CD4-positive, alpha-beta T cell treated with Interferon alpha-2 for 1 hour (primary cell): ENCODE measurements at regions not wholly inside any gene's neighbourhood (a gene's known extent, or its start where the extent isn't known, plus 50 kb on each side); places are given as distances from the start of the nearest gene placed in this dataset.
"Not testable (repeated sequence)": the region's sequence is repeated elsewhere in the genome, so short reads cannot be mapped to it uniquely, and the experiment has no call there.

Experiments used
- DNase-seq, 2 donors: peaks; one replicate each; pipeline ENCODE4 v3.0.0-alpha.2; 2020 to 2022

GRCh38 chrX:140447150-140447549 lies 57.7 kb downstream of the SOX3 start:
- no peak for DNase-seq

GRCh38 chrX:140440876-140441275 lies 64.0 kb downstream of the SOX3 start:
- DNase-seq, result no peak

GRCh38 chrX:140439476-140439875 lies 65.4 kb downstream of the SOX3 start:
- no peak for DNase-seq

DNA sequence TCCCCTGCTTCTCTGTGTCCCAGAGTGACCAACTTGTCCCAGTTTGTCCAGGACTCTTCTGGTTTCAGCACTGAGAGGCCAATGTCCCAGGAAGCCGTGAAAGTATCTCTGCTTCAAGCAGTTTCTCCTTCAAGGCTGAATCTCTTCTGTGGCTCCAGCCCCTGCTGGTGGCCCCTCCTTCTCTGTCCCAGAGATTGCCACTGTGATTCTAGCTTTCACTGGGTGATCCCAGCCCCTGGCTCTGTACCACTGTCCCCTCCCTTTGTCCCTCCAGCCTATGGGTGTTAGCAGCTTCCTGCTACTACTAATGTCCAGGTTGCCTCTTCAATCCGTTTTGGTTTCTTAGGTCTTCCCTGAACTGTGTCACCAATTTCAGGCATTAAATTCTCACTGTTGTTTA lies 70.5 kb downstream of the SOX3 start:
- no peak for DNase-seq

- no peak for DNase-seq
Measured at GRCh38 chrX:140433582-140433981, 71.3 kb downstream of the SOX3 start.

GRCh38 chrX:140432346-140433175 lies 72.3 kb downstream of the SOX3 start:
- no peak for DNase-seq

GRCh38 chrX:140431521-140431920 lies 73.3 kb downstream of the SOX3 start:
- DNase-seq, result no peak

GRCh38 chrX:140425712-140426395 lies 79.0 kb downstream of the SOX3 start:
- no peak for DNase-seq

DNA sequence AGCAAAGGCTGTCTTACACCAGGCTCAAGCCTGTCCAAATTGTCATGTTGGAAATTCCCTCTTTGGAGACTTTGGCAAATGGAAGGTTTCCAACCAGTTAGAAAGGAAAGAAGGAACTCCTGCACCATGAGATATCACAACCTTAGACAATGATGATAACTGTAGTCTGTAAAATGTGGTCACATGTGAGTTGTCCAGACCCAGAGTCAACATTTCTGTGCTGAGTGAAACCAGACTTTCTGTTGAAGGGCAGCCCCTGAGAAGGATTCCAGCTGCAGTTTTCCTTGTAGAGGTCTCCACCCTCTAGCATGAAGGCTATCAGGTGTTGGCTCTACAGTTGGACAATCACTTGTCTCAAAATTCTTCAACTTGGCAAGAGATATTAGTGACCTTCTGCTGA lies 82.4 kb downstream of the SOX3 start:
- DNase-seq, result no peak

- not testable (repeated sequence) for DNase-seq
Measured at GRCh38 chrX:140402131-140402530, 102.7 kb downstream of the SOX3 start.

DNA sequence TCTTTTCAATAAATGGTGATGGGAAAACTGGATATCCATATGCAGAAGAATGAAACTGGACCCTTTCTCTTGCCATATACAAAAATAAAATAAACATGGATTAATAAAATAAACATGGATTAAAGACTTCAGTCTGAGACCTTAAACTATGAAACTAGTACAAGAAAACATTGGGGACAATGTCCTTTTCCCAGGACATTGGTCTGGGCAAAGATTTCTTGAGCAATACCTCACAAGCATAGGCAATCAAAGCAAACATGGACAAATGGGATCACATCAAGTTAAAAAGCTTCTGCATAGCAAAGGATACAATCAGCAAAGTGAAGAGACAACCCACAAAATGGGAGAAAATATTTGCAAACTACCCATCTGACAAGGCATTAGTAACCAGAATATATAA lies 108.5 kb downstream of the SOX3 start:
- DNase-seq, result not testable (repeated sequence)

- no peak for DNase-seq
Measured at GRCh38 chrX:140393507-140393906, 111.4 kb downstream of the SOX3 start.

DNA sequence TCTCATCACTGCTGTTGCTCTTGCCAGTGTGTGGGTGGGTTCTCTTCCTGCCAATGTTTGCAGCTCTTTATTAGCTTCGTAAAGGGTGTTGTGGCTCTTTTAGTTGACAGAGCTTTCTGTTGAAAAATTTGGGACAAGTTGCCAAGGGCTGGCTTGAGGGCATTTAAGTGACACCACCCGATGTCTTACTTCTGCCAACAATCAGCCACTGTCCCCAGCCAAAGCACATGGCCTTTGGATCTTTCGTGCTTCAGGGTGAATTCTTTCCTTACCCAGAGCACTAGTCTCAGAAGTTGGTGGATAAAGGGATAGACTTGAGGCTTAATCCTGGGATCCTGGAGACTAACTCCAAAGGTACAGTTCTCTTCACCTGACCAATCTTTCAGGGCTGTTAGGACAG lies 113.6 kb downstream of the SOX3 start:
- no peak for DNase-seq

DNA sequence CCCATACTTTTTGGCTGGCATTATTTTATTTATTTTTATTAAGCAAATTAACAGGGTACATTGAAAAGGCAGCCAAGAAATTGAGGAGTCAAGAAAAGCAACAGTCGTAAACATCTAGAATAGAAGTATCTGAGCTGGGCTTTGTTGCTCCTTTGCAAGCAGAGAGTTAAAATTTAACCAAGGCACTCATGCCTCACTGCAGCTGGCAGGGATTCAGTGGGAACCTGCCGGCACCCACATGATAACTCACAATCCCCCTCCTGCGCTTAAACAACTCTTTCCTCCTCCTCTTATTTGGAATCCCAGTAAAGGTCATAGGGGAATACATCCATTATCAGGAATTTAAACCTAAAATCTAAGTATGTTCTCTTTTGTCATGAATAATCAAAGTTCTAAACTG lies 115.5 kb downstream of the SOX3 start:
- DNase-seq, result no peak

GRCh38 chrX:140362861-140363260 lies 142.0 kb downstream of the SOX3 start:
- DNase-seq, result no peak

- DNase-seq, result no peak
Measured at GRCh38 chrX:140360924-140361323, 143.9 kb downstream of the SOX3 start.

DNA sequence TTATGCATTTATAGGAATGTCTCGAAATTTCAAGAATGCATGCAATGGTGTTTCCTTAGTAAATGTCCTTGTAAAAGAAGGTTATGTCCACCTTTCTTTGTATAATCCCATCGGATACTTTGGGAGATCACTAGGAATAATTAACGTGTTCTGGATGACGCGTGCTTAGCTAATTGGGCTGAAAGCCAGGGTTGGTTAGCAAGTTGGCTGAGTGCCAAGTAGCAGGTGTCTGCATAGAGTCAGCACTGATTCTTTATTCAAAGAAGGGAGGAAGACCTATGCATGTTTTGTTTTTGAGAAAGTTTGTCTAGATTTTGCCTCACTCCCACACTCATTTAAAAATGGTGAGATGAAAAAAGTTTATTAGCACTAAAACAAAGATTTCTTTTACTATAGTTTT lies 144.6 kb downstream of the SOX3 start:
- no peak for DNase-seq

- no peak for DNase-seq
Measured at GRCh38 chrX:140355922-140356321, 148.9 kb downstream of the SOX3 start.

GRCh38 chrX:140355429-140355828 lies 149.4 kb downstream of the SOX3 start:
- DNase-seq, result no peak

- no peak for DNase-seq
Measured at GRCh38 chrX:140354431-140355120, 150.3 kb downstream of the SOX3 start.

DNA sequence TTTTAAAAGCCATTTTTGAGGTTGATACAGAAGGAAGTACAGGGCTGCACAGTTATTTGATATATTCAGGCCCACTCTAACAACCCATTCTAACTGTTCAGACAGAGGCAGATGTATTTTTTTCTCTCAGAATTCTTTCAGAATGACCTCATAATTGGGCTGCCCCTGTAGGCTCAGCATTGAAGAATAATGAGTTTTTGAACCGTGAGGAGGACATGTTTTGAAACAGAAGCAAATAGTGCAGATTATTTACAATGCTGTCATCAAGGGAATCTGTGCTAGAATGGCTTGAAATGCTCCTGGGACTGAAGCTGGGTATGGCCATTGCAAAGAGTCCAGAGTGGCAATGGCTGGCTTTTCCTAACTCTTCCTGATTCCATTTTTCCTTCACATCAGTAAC lies 158.1 kb downstream of the SOX3 start:
- DNase-seq, result no peak

GRCh38 chrX:140343226-140343868 lies 161.5 kb downstream of the SOX3 start:
- no peak for DNase-seq

DNA sequence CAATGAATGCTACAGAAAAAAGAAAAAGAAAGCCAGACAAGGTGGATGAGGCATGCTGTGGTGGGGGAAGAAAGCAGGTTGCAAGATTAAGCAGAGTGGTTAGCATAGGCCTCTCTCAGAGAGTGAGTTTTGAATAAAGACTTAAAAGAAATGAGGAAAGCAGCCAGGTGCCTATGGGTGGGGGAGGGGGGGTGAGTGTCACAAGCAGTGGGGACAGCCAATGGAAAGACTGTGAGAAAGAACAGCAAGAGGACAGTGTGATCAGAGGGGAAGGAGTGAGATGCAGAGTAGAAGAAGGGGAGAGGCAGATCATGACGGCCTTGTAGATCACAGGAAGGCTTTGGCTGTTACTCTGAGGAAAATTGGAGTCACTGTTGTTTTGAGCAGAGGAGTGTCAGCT lies 162.5 kb downstream of the SOX3 start:
- DNase-seq, result no peak
